Suprapubic skin (tissue), 4 donors: ENCODE measurements at regions not wholly inside any gene's neighbourhood (a gene's known extent, or its start where the extent isn't known, plus 50 kb on each side); places are given as distances from the start of the nearest gene placed in this dataset.
A peak's percentile ranks its signal among the peaks of the same experiment; 100 is the strongest.

Experiments used
- DNase-seq, 2 donors: peaks; one replicate each; pipeline ENCODE4 v3.0.0-alpha.2; 2019; ENCODE audit warnings: low spot score in 2 of 2
- H3K27ac ChIP-seq: fragments of 200-600 bp; sonication (generic); one replicate; pipeline ENCODE4 v1.5.1; 2019
- H3K27me3 ChIP-seq: fragments of 200-600 bp; sonication (generic); one replicate; pipeline ENCODE4 v1.5.1; 2019
- H3K36me3 ChIP-seq: fragments of 200-600 bp; sonication (generic); one replicate; pipeline ENCODE4 v1.5.1; 2019
- H3K4me1 ChIP-seq: fragments of 200-600 bp; sonication (generic); one replicate; pipeline ENCODE4 v1.5.1; 2019
- H3K4me3 ChIP-seq: fragments of 200-600 bp; sonication (generic); one replicate; pipeline ENCODE4 v1.5.1; 2019; ENCODE audit warnings: mild to moderate bottlenecking
- H3K9me3 ChIP-seq: fragments of 200-600 bp; sonication (generic); one replicate; pipeline ENCODE4 v1.5.1; 2019
- CTCF ChIP-seq, 2 donors: fragments of 200-600 bp in 1 of 2; fragments of 450-650 bp in 1 of 2; sonication (generic) in 1 of 2; IDR thresholded peaks; one replicate each; pipeline ENCODE4 v1.5.1; 2016 to 2019; ENCODE audit warnings: antibody characterized with exemption in 2 of 2, mild to moderate bottlenecking in 1 of 2, moderate library complexity in 1 of 2
- EP300 ChIP-seq: sonication (generic); formaldehyde crosslinking; IDR thresholded peaks from one replicate; pipeline ENCODE4 v1.6.1; 2017; ENCODE audit warnings: antibody characterized with exemption
- POLR2A ChIP-seq, 2 donors: fragments of 450-650 bp; IDR thresholded peaks; one replicate each; pipeline ENCODE4 v1.6.1; 2017; ENCODE audit warnings: antibody characterized with exemption in 2 of 2, mild to moderate bottlenecking in 2 of 2, moderate library complexity in 2 of 2
- POLR2AphosphoS5 ChIP-seq, 3 donors: sonication (generic); formaldehyde crosslinking; IDR thresholded peaks; one replicate each; pipeline ENCODE4 v1.6.1; 2017; ENCODE audit warnings: antibody characterized with exemption in 3 of 3
- WGBS: methylation state at CpG from one replicate; pipeline ENCODE4 v1.1.5; 2018; 5-methylcytosine and 5-hydroxymethylcytosine counted together

DNA sequence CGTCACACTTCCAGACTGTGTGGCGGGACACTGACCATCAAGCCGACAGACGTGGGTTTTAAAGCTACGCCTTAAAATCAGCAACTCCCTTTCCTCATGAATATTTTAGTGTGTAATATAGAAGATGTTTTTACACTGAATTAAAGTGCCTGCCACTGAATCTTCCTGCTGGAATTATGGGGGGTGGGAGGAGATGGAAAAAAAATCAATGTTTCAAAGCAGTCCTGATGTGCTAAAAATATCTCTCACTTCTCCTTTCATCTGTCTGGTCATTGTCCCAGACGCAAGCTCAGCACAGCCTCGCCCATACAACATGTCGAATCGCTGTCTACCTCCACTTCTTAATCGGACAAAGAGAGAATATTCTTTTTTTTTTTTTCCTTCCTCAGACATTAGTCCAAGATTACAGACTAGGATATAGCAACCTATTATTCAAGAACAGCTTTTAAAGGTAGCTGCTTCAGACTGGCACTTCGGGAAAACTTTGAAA lies 165.1 kb upstream of the KLF14 start:
- H3K4me1 ChIP-seq: peaks cover 93% of the 10 kb centered on the region
- H3K36me3 ChIP-seq: peaks cover 14% of the 10 kb centered on the region
- TF ChIP-seq CTCF (IDR thresholded peaks at IDR 0.05): no peak
- no peak overlapping the region for H3K4me3 ChIP-seq
- no peak for DNase-seq
- 67% methylated on average over 11 of the region's 11 CpGs for whole genome bisulfite sequencing
- no peaks in the 10 kb centered on the region for H3K9me3 ChIP-seq
- H3K27me3 ChIP-seq: no peaks in the 10 kb centered on the region
- H3K27ac ChIP-seq: peak overlapping the region; percentile 59

DNA sequence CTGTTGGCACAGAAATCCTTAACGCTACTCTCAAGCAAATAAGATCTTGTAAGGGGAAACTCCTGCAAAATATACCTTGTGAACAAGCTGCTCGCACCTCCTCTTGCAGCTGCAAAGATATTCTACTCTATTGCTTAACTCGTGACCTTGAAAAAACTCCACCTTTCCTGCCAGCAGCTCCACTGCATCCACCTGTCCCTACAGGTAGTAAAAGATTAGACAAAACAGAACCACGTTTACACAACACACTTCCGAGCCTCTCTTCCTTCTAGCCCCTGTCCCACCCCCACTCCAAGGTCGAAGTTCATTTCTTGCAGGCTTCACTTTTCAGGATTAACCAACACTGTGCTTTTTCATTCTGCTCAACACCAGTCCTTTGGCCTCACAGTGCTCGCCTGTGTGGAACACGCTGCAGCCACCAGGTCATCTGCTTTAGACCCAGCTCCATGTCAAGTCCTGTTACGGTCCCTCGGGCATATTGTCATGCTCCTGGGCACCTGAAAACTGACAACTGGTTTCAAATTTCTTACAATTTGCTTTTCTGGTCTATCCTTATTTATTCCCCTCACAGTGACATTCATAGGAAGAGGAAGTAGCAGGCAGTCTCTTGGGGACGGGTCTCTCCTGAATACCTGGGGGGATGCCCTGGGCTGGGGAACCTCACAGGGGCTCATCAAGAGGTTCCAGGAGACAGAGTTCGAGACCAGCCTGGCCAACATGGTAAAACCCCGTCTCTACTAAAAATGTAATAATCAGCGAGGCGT lies 165.8 kb upstream of the KLF14 start:
- no peaks in the 10 kb centered on the region for H3K27me3 ChIP-seq
- peaks cover 14% of the 10 kb centered on the region for H3K36me3 ChIP-seq
- no peak overlapping the region for H3K4me3 ChIP-seq
- peak overlapping the region; percentile 59 for H3K27ac ChIP-seq
- H3K4me1 ChIP-seq: peaks cover 93% of the 10 kb centered on the region
- no peak for DNase-seq
- WGBS: 65% methylated on average over 15 of the region's 15 CpGs
- no peaks in the 10 kb centered on the region for H3K9me3 ChIP-seq
- TF ChIP-seq CTCF (IDR thresholded peaks at IDR 0.05): no peak
- no peak for TF ChIP-seq POLR2A (IDR thresholded peaks at IDR 0.05)
- TF ChIP-seq EP300: no peak
- TF ChIP-seq POLR2AphosphoS5 (IDR thresholded peaks at IDR 0.05): no peak

DNA sequence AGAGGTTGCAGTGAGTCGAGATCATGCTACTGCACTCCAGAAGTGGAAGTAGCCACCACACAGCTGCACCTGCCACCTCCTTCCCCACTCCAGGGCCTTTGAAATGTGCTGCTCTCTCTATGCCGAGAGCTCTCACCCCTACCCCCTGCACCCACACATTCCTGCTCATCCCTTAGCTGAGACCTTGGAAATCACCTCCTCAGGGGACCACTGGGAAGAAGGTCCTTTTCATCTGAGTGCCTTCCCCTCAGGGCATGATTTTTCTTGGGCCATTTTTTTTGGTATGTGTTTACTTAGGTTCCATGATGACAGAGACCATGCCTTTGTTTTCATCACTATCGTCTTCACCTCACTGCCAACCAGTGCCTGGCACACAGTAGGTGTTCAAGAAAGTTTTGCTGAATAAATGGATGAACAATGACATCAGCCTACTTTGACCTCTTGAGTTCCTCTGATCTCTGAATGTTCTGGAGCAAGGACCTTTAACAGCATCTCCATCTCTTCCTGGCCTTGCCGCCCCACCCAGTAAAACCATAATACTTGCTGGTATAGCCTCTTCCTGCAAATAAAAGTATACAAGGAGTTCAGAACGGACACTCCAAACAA lies 166.6 kb upstream of the KLF14 start:
- H3K4me3 ChIP-seq: no peak overlapping the region
- peak overlapping the region; percentile 59 for H3K27ac ChIP-seq
- DNase-seq: no peak
- H3K27me3 ChIP-seq: no peaks in the 10 kb centered on the region
- 72% methylated on average over 5 of the region's 5 CpGs for WGBS
- H3K4me1 ChIP-seq: peaks cover 95% of the 10 kb centered on the region
- peaks cover 9% of the 10 kb centered on the region for H3K36me3 ChIP-seq
- H3K9me3 ChIP-seq: no peaks in the 10 kb centered on the region
- TF ChIP-seq POLR2AphosphoS5 (IDR thresholded peaks at IDR 0.05): no peak
- TF ChIP-seq CTCF (IDR thresholded peaks at IDR 0.05): no peak
- no peak for TF ChIP-seq EP300
- no peak for TF ChIP-seq POLR2A (IDR thresholded peaks at IDR 0.05)

- Histone ChIP-seq H3K4me3 (no peak overlapping the region), H3K27ac (peak overlapping the region; percentile 59), H3K9me3 (no peaks in the 10 kb centered on the region), H3K4me1 (peaks cover 96% of the 10 kb centered on the region), H3K36me3 (peaks cover 6% of the 10 kb centered on the region), H3K27me3 (no peaks in the 10 kb centered on the region)
- no peak for DNase-seq
- 23% methylated on average over 17 of the region's 17 CpGs for WGBS
- TF ChIP-seq POLR2A (IDR thresholded peaks at IDR 0.05) (no peak), POLR2AphosphoS5 (IDR thresholded peaks at IDR 0.05) (peak in 1 of 3 donors; percentile 16), EP300 (no peak), CTCF (IDR thresholded peaks at IDR 0.05) (no peak)
These were observed 167.3 kb upstream of the KLF14 start for GRCh38 chr7:130901209-130901783.

- Histone ChIP-seq H3K9me3 (no peaks in the 10 kb centered on the region), H3K4me1 (peaks cover 80% of the 10 kb centered on the region), H3K27me3 (no peaks in the 10 kb centered on the region), H3K27ac (peak overlapping the region; percentile 59), H3K4me3 (no peak overlapping the region), H3K36me3 (peaks cover 6% of the 10 kb centered on the region)
- DNase-seq: no peak
- TF ChIP-seq POLR2AphosphoS5 (IDR thresholded peaks at IDR 0.05): no peak
- no peak for TF ChIP-seq CTCF (IDR thresholded peaks at IDR 0.05)
- TF ChIP-seq POLR2A (IDR thresholded peaks at IDR 0.05): no peak
- TF ChIP-seq EP300: no peak
- 71% methylated on average over 3 of the region's 3 CpGs for WGBS
These were observed 168.8 kb upstream of the KLF14 start for GRCh38 chr7:130902755-130903357.
